ENCODE measurements at regions not wholly inside any gene's neighbourhood (a gene's known extent, or its start where the extent isn't known, plus 50 kb on each side); places are given as distances from the start of the nearest gene placed in this dataset.

- H3K9me3 Mint-ChIP-seq = no peaks in the 10 kb centered on the region
- DNase-seq (ENCODE audit: extremely low spot score, unreplicated experiment) = no peak
- no peak for TF ChIP-seq CTCF (conservative IDR thresholded peaks at IDR 0.05)
- H3K36me3 Mint-ChIP-seq = no peaks in the 10 kb centered on the region
- peaks cover 12% of the 10 kb centered on the region for H3K27me3 Mint-ChIP-seq
- no peak overlapping the region for H3K4me3 Mint-ChIP-seq
- H3K27ac Mint-ChIP-seq = no peak overlapping the region
- peaks cover 4% of the 10 kb centered on the region for H3K4me1 Mint-ChIP-seq (ENCODE audit: unreplicated experiment)
Observed at GRCh38 chr2:126804347-126804746, 94.3 kb upstream of the TEX51 start.

DNA sequence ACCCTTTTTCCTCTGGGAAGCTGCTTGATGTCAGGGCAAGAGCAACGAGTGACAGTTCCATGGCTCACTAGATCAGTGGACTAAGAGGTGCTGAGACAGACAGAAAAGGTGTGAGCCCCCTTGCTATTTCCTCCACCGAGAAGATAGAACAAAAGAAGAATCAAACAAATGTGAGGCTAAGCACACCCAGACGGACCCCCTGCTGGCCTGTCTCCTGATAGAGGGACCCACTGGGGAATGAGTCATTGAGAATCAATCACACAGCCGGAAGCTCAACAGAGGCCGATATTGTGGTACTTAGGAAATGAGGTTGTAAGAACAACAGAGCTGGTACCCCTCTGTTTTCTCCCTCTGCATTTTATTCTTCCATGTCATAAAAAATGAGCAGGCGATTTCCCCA, 89.8 kb upstream of the TEX51 start:
- no peak for DNase-seq (ENCODE audit: extremely low spot score, unreplicated experiment)
- no peaks in the 10 kb centered on the region for H3K36me3 Mint-ChIP-seq
- no peak overlapping the region for H3K27ac Mint-ChIP-seq
- peaks cover 4% of the 10 kb centered on the region for H3K4me1 Mint-ChIP-seq (ENCODE audit: unreplicated experiment)
- TF ChIP-seq CTCF (conservative IDR thresholded peaks at IDR 0.05) = no peak
- no peaks in the 10 kb centered on the region for H3K9me3 Mint-ChIP-seq
- H3K27me3 Mint-ChIP-seq = peaks cover 8% of the 10 kb centered on the region
- H3K4me3 Mint-ChIP-seq = no peak overlapping the region

DNA sequence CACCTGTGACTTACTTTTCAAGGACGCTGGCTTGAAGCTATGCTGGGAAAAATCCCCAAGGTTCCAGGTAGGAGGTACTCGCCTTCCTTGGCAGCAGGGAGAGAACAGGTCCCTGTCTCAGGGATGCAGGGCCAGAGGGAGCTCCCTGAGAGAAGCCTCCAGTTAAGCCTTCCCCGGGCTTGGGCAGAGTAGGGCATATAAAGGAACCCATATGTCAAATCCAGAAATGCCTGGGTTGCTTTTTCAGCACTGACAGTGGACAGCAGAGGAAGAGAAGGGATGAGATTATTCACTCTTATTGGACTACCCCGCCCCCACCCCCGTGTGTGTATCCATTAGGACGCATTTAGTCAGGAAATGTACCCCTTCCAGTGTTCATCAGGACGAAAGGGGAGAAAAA, 89.3 kb upstream of the TEX51 start:
- no peak for TF ChIP-seq CTCF (conservative IDR thresholded peaks at IDR 0.05)
- peaks cover 3% of the 10 kb centered on the region for H3K9me3 Mint-ChIP-seq
- H3K27me3 Mint-ChIP-seq = peaks cover 11% of the 10 kb centered on the region
- H3K4me3 Mint-ChIP-seq = no peak overlapping the region
- H3K27ac Mint-ChIP-seq = no peak overlapping the region
- no peaks in the 10 kb centered on the region for H3K36me3 Mint-ChIP-seq
- H3K4me1 Mint-ChIP-seq (ENCODE audit: unreplicated experiment) = peaks cover 4% of the 10 kb centered on the region
- DNase-seq (ENCODE audit: extremely low spot score, unreplicated experiment) = no peak

- Mint-ChIP-seq H3K36me3 (no peaks in the 10 kb centered on the region), H3K4me1 (ENCODE audit: unreplicated experiment) (peaks cover 4% of the 10 kb centered on the region), H3K27me3 (peaks cover 11% of the 10 kb centered on the region), H3K4me3 (no peak overlapping the region), H3K9me3 (peaks cover 9% of the 10 kb centered on the region), H3K27ac (no peak overlapping the region)
- no peak for TF ChIP-seq CTCF (conservative IDR thresholded peaks at IDR 0.05)
- DNase-seq (ENCODE audit: extremely low spot score, unreplicated experiment) = no peak
Observed at GRCh38 chr2:126810001-126810400, 88.7 kb upstream of the TEX51 start.

DNA sequence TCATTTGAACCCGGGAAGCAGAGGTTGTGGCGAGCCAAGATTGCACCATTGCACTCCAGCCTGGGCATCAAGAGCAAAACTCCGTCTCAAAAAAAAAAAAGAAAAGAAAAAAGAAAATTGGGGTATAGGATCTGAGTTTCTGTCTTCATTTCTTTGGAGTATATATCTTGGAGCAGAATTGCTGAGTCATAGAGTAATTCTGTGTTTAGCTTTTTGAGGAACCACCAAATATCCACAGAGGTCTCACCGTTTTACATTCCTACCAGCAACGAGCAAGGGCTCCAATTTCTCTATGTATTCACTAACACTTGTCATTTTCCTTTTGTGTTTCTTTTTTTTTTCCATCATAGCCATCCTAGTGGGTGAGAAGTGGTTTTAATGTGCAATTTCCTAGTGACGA, 87.6 kb upstream of the TEX51 start:
- TF ChIP-seq CTCF (conservative IDR thresholded peaks at IDR 0.05) = no peak
- no peaks in the 10 kb centered on the region for H3K36me3 Mint-ChIP-seq
- H3K27me3 Mint-ChIP-seq = peaks cover 11% of the 10 kb centered on the region
- no peak for DNase-seq (ENCODE audit: extremely low spot score, unreplicated experiment)
- H3K4me3 Mint-ChIP-seq = no peak overlapping the region
- H3K27ac Mint-ChIP-seq = no peak overlapping the region
- H3K4me1 Mint-ChIP-seq (ENCODE audit: unreplicated experiment) = peaks cover 4% of the 10 kb centered on the region
- H3K9me3 Mint-ChIP-seq = peaks cover 10% of the 10 kb centered on the region

DNA sequence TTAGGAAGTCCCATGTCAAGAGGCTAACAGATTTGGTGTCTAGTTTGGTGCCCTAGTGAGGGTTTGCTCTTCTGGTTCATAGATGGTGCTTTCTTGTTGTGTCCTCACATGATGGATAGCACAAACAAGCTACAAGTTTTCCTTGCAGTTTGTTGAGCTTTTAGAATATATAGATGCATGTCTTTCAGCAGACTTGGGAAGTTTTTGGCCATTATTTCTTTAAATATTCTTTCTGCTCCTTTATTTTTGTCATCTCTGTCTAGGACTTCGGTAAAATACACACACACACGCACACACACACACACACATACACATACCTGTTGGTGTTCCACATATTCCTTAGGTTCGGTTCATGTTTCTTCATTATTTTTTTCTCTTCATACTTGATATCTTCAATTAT, 81.5 kb upstream of the TEX51 start:
- no peak for TF ChIP-seq CTCF (conservative IDR thresholded peaks at IDR 0.05)
- H3K27ac Mint-ChIP-seq = no peak overlapping the region
- H3K36me3 Mint-ChIP-seq = no peaks in the 10 kb centered on the region
- DNase-seq (ENCODE audit: extremely low spot score, unreplicated experiment) = no peak
- H3K4me3 Mint-ChIP-seq = no peak overlapping the region
- peaks cover 10% of the 10 kb centered on the region for H3K9me3 Mint-ChIP-seq
- peaks cover 3% of the 10 kb centered on the region for H3K27me3 Mint-ChIP-seq
- no peaks in the 10 kb centered on the region for H3K4me1 Mint-ChIP-seq (ENCODE audit: unreplicated experiment)
